Mammary epithelial cell (primary cell): ENCODE measurements at regions not wholly inside any gene's neighbourhood (a gene's known extent, or its start where the extent isn't known, plus 50 kb on each side); places are given as distances from the start of the nearest gene placed in this dataset.

Experiments
- CTCF ChIP-seq, 2 donors: IDR thresholded peaks in 1 of 2; conservative IDR thresholded peaks in 1 of 2; 2 replicates each; pipeline ENCODE4 v1.5.1; 2011 to 2012; ENCODE audit warnings: inconsistent platforms in 2 of 2, low read length in 2 of 2, mild to moderate bottlenecking in 2 of 2, control low read depth in 1 of 2, low read depth in 1 of 2; ENCODE audit not compliant: insufficient read depth in 1 of 2; ENCODE audit errors: extremely low read depth in 1 of 2
- EZH2 ChIP-seq: IDR thresholded peaks from 2 replicates; pipeline ENCODE4 v1.6.1; 2012; ENCODE audit warnings: low read length, inconsistent platforms, borderline replicate concordance

DNA sequence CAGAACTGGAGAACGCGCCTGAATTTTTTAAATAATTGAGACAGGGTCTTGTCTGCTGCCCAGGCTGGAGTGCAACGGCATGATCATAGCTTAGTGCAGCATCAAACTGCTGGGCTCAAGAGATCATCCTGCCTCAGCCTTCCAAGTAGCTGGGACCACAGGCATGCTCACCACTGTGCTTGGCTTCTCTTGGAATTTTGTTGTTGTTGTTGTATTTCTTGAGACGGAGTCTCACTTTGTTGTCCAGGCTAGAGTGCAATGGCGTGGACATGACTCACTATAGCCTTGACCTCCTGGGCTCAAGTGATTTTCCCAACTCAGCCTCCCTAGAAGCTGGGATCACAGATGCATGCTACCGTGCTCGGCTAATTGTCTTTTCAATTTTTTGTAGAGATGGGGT lies 58.4 kb upstream of the DAB2IP start:
- no peak for TF ChIP-seq EZH2
- TF ChIP-seq CTCF (conservative IDR thresholded peaks at IDR 0.05 in 1 of 2, IDR thresholded peaks at IDR 0.05 in 1 of 2; ENCODE audit: extremely low read depth in 1 of 2, insufficient read depth in 1 of 2, low read depth in 1 of 2, low read length in 2 of 2) = no peak
